ENCODE measurements at regions not wholly inside any gene's neighbourhood (a gene's known extent, or its start where the extent isn't known, plus 50 kb on each side); places are given as distances from the start of the nearest gene placed in this dataset.

- TF ChIP-seq CTCF (IDR thresholded peaks at IDR 0.05 in 2 of 3, conservative IDR thresholded peaks at IDR 0.05 in 1 of 3; ENCODE audit: borderline replicate concordance in 1 of 3, insufficient read depth in 1 of 3, low read depth in 2 of 3, low read length in 2 of 3) (no peak), EZH2 (IDR thresholded peaks at IDR 0.05) (no peak), POLR2A (IDR thresholded peaks at IDR 0.05; ENCODE audit: borderline replicate concordance, extremely low read depth, insufficient read depth, insufficient read length) (no peak), ZBTB33 (IDR thresholded peaks at IDR 0.05; ENCODE audit: extremely low read depth, insufficient replicate concordance, low read length) (no peak), YY1 (IDR thresholded peaks at IDR 0.05; ENCODE audit: extremely low read depth, insufficient replicate concordance, low read depth, low read length) (no peak), ZNF274 (IDR thresholded peaks at IDR 0.05; ENCODE audit: low read depth, low read length) (no peak), ELF1 (IDR thresholded peaks at IDR 0.05; ENCODE audit: borderline replicate concordance, low read depth) (no peak), CEBPB (IDR thresholded peaks at IDR 0.05; ENCODE audit: low read depth) (no peak), SRF (IDR thresholded peaks at IDR 0.05; ENCODE audit: low read depth) (no peak), POLR2AphosphoS5 (IDR thresholded peaks at IDR 0.05; ENCODE audit: low read depth, low read length) (no peak), EZH2phosphoT487 (IDR thresholded peaks at IDR 0.05; ENCODE audit: borderline replicate concordance) (no peak), SIN3A (IDR thresholded peaks at IDR 0.05; ENCODE audit: low read depth) (no peak), REST (IDR thresholded peaks at IDR 0.05; ENCODE audit: low read depth) (no peak)
These were observed 52.3 kb upstream of the TRIM24 start for GRCh38 chr7:138407792-138408191.

Measured in HCT116 (cell line).